ENCODE measurements at regions not wholly inside any gene's neighbourhood (a gene's known extent, or its start where the extent isn't known, plus 50 kb on each side); places are given as distances from the start of the nearest gene placed in this dataset.

GRCh38 chr3:130619196-130619595 lies 102.2 kb downstream of the COL6A6 start (continued):
- TF ChIP-seq CTCF (IDR thresholded peaks at IDR 0.05; ENCODE audit: control extremely low read depth in 1 of 3, insufficient read depth in 1 of 3, low read depth in 1 of 3, low read length in 3 of 3), result no peak
- no peak for TF ChIP-seq HDAC6 (IDR thresholded peaks at IDR 0.05; ENCODE audit: low read depth, low read length)
- TF ChIP-seq POU5F1 (IDR thresholded peaks at IDR 0.05; ENCODE audit: low read depth, low read length), result no peak

Measured in H1 (cell line).